GM12874 (cell line): ENCODE measurements at regions not wholly inside any gene's neighbourhood (a gene's known extent, or its start where the extent isn't known, plus 50 kb on each side); places are given as distances from the start of the nearest gene placed in this dataset.

Experiments
- CTCF ChIP-seq: IDR thresholded peaks from 2 replicates; pipeline ENCODE4 v1.5.1; 2011; ENCODE audit warnings: low read depth, mild to moderate bottlenecking, control low read depth, low read length, moderate library complexity; ENCODE audit not compliant: insufficient read depth

- no peak for TF ChIP-seq CTCF
Observed at GRCh38 chr11:97794876-97795275, 1225.9 kb upstream of the CNTN5 start.

- no peak for TF ChIP-seq CTCF
Observed at GRCh38 chr11:97800891-97801290, 1219.9 kb upstream of the CNTN5 start.

- no peak for TF ChIP-seq CTCF
Observed at GRCh38 chr11:97814325-97814959, 1206.3 kb upstream of the CNTN5 start.

- TF ChIP-seq CTCF = no peak
Observed at GRCh38 chr11:97815667-97816066, 1205.1 kb upstream of the CNTN5 start.

GRCh38 chr11:97832451-97832850, 1188.3 kb upstream of the CNTN5 start:
- no peak for TF ChIP-seq CTCF

GRCh38 chr11:97833412-97833811, 1187.3 kb upstream of the CNTN5 start:
- TF ChIP-seq CTCF = no peak

GRCh38 chr11:97844016-97844415, 1176.7 kb upstream of the CNTN5 start:
- TF ChIP-seq CTCF = no peak

GRCh38 chr11:97847730-97848129, 1173.0 kb upstream of the CNTN5 start:
- TF ChIP-seq CTCF = no peak
